Hepatocyte (in vitro differentiated cells): ENCODE measurements at regions not wholly inside any gene's neighbourhood (a gene's known extent, or its start where the extent isn't known, plus 50 kb on each side); places are given as distances from the start of the nearest gene placed in this dataset.

Source experiments
- DNase-seq: peaks from one replicate; pipeline ENCODE4 v3.0.0-alpha.2; 2016; ENCODE audit warnings: low spot score
- H2AFZ ChIP-seq: fragments of 200-600 bp; sonication (generic); 2 replicates; pipeline ENCODE4 v1.6.0; 2016; ENCODE audit warnings: antibody characterized with exemption, mild to moderate bottlenecking
- H3K27ac ChIP-seq: fragments of 200-600 bp; sonication (generic); 2 replicates; pipeline ENCODE4 v1.5.1; 2016; ENCODE audit warnings: mild to moderate bottlenecking
- H3K27me3 ChIP-seq: fragments of 200-600 bp; sonication (generic); 2 replicates; pipeline ENCODE4 v1.6.1; 2016
- H3K36me3 ChIP-seq: fragments of 200-600 bp; sonication (generic); replicated peaks from 2 replicates; pipeline ENCODE4 v1.5.1; 2016; ENCODE audit warnings: low read depth; ENCODE audit not compliant: insufficient read depth
- H3K4me1 ChIP-seq: fragments of 200-600 bp; sonication (generic); 2 replicates; pipeline ENCODE4 v1.5.1; 2016; ENCODE audit warnings: mild to moderate bottlenecking, moderate library complexity; ENCODE audit not compliant: insufficient read depth
- H3K4me2 ChIP-seq: fragments of 200-600 bp; sonication (generic); 2 replicates; pipeline ENCODE4 v1.6.0; 2016
- H3K4me3 ChIP-seq: fragments of 200-600 bp; sonication (generic); 2 replicates; pipeline ENCODE4 v1.5.1; 2016; ENCODE audit warnings: mild to moderate bottlenecking
- H3K79me2 ChIP-seq: fragments of 200-600 bp; sonication (generic); 2 replicates; pipeline ENCODE4 v1.6.0; 2017; ENCODE audit warnings: mild to moderate bottlenecking
- H3K9me2 ChIP-seq: fragments of 200-600 bp; sonication (generic); replicated peaks from 2 replicates; pipeline ENCODE4 v1.6.0; 2017; ENCODE audit warnings: mild to moderate bottlenecking; ENCODE audit not compliant: insufficient read depth
- H3K9me3 ChIP-seq: fragments of 200-600 bp; sonication (generic); 2 replicates; pipeline ENCODE4 v1.5.1; 2016; ENCODE audit warnings: low read depth, mild to moderate bottlenecking
- H4K20me1 ChIP-seq: fragments of 200-600 bp; sonication (generic); 2 replicates; pipeline ENCODE4 v1.6.0; 2016; ENCODE audit warnings: mild to moderate bottlenecking; ENCODE audit not compliant: insufficient read depth, poor library complexity, severe bottlenecking
- CTCF ChIP-seq: fragments of 200-600 bp; sonication (generic); IDR thresholded peaks from 2 replicates; pipeline ENCODE4 v1.5.1; 2016; ENCODE audit warnings: antibody characterized with exemption, mild to moderate bottlenecking; ENCODE audit not compliant: poor library complexity
- EZH2 ChIP-seq: fragments of 200-600 bp; sonication (generic); IDR thresholded peaks from 2 replicates; pipeline ENCODE4 v1.6.1; 2016; ENCODE audit warnings: antibody characterized with exemption, mild to moderate bottlenecking, borderline replicate concordance
- EZH2phosphoT487 ChIP-seq: fragments of 200-600 bp; sonication (generic); IDR thresholded peaks from one replicate; pipeline ENCODE4 v1.6.1; 2018; ENCODE audit warnings: antibody characterized with exemption, mild to moderate bottlenecking, low read depth, moderate library complexity; ENCODE audit not compliant: unreplicated experiment, severe bottlenecking
- WGBS: methylation state at CpG from one replicate; pipeline ENCODE4 v1.1.6; 2016; ENCODE audit warnings: low lambda C conversion rate; ENCODE audit errors: missing lambda C conversion rate; 5-methylcytosine and 5-hydroxymethylcytosine counted together

GRCh38 chr4:12827966-12828365 lies 656.2 kb downstream of the RAB28 start:
- no peaks in the 10 kb centered on the region for H3K9me2 ChIP-seq
- no peaks in the 10 kb centered on the region for H3K4me1 ChIP-seq
- no peak for TF ChIP-seq CTCF
- TF ChIP-seq EZH2phosphoT487, result no peak
- TF ChIP-seq EZH2, result no peak
- no peak overlapping the region for H3K4me3 ChIP-seq
- no peaks in the 10 kb centered on the region for H3K36me3 ChIP-seq
- H2AFZ ChIP-seq, result no peak overlapping the region
- H3K79me2 ChIP-seq, result no peaks in the 10 kb centered on the region
- H3K27me3 ChIP-seq, result no peaks in the 10 kb centered on the region
- no peak overlapping the region for H3K27ac ChIP-seq
- DNase-seq, result no peak
- no peak overlapping the region for H3K4me2 ChIP-seq
- 89% methylated on average over 5 of the region's 5 CpGs for WGBS
- no peaks in the 10 kb centered on the region for H3K9me3 ChIP-seq
- H4K20me1 ChIP-seq, result no peaks in the 10 kb centered on the region

- H4K20me1 ChIP-seq, result no peaks in the 10 kb centered on the region
- H3K4me1 ChIP-seq, result no peaks in the 10 kb centered on the region
- no peak for DNase-seq
- no peaks in the 10 kb centered on the region for H3K36me3 ChIP-seq
- WGBS, result 73% methylated on average over 4 of the region's 4 CpGs
- no peak overlapping the region for H3K4me3 ChIP-seq
- H3K79me2 ChIP-seq, result no peaks in the 10 kb centered on the region
- H3K27me3 ChIP-seq, result no peaks in the 10 kb centered on the region
- H3K4me2 ChIP-seq, result no peak overlapping the region
- TF ChIP-seq EZH2phosphoT487 (no peak), EZH2 (no peak)
- H3K9me3 ChIP-seq, result no peaks in the 10 kb centered on the region
- no peak overlapping the region for H2AFZ ChIP-seq
- H3K9me2 ChIP-seq, result no peaks in the 10 kb centered on the region
- no peak overlapping the region for H3K27ac ChIP-seq
These were observed 692.6 kb downstream of the RAB28 start for GRCh38 chr4:12791536-12791935.

GRCh38 chr4:12787261-12787660 lies 696.9 kb downstream of the RAB28 start:
- Histone ChIP-seq H3K27me3 (no peaks in the 10 kb centered on the region), H3K4me2 (no peak overlapping the region), H3K36me3 (no peaks in the 10 kb centered on the region), H3K79me2 (no peaks in the 10 kb centered on the region), H3K4me3 (no peak overlapping the region), H3K9me3 (no peaks in the 10 kb centered on the region), H3K9me2 (no peaks in the 10 kb centered on the region), H2AFZ (no peak overlapping the region), H3K4me1 (no peaks in the 10 kb centered on the region), H4K20me1 (no peaks in the 10 kb centered on the region), H3K27ac (no peak overlapping the region)
- TF ChIP-seq EZH2, result no peak
- TF ChIP-seq CTCF, result no peak
- no peak for TF ChIP-seq EZH2phosphoT487
- 92% methylated on average over 1 of the region's 1 CpG for WGBS
- no peak for DNase-seq

GRCh38 chr4:12778706-12779105 lies 705.4 kb downstream of the RAB28 start:
- H3K9me2 ChIP-seq, result no peaks in the 10 kb centered on the region
- H2AFZ ChIP-seq, result no peak overlapping the region
- no peaks in the 10 kb centered on the region for H3K79me2 ChIP-seq
- TF ChIP-seq EZH2phosphoT487 (no peak), EZH2 (no peak), CTCF (no peak)
- no peaks in the 10 kb centered on the region for H3K27me3 ChIP-seq
- no peak for DNase-seq
- H3K9me3 ChIP-seq, result no peaks in the 10 kb centered on the region
- no peak overlapping the region for H3K27ac ChIP-seq
- 73% methylated on average over 4 of the region's 4 CpGs for WGBS
- H3K4me2 ChIP-seq, result no peak overlapping the region
- H3K36me3 ChIP-seq, result no peaks in the 10 kb centered on the region
- no peaks in the 10 kb centered on the region for H3K4me1 ChIP-seq
- no peaks in the 10 kb centered on the region for H4K20me1 ChIP-seq
- no peak overlapping the region for H3K4me3 ChIP-seq
